Right lobe of liver (tissue), 6 donors: ENCODE measurements at regions not wholly inside any gene's neighbourhood (a gene's known extent, or its start where the extent isn't known, plus 50 kb on each side); places are given as distances from the start of the nearest gene placed in this dataset.

Experiments used
- ATAC-seq, 4 donors: fragments of 200-7000 bp; cut with Tn5 transposase; one replicate each; pipeline ENCODE4 v1.9.1; 2020; ENCODE audit warnings: mild to moderate bottlenecking in 4 of 4, moderate library complexity in 4 of 4
- DNase-seq, 3 donors: peaks; one replicate each; pipeline ENCODE4 v3.0.0-alpha.2; 2020
- H3K27ac ChIP-seq, 3 donors: fragments of 200-600 bp; one replicate each; pipeline ENCODE4 v1.8.0; 2022
- H3K27me3 ChIP-seq, 2 donors: fragments of 200-600 bp; one replicate each; pipeline ENCODE4 v1.8.0; 2022
- H3K36me3 ChIP-seq, 4 donors: fragments of 200-600 bp; sonication (generic) in 1 of 4; one replicate each; pipeline versions ENCODE4 v1.5.1 to v1.8.0; 2017 to 2022; ENCODE audit warnings: control low read depth in 1 of 4
- H3K4me1 ChIP-seq, 4 donors: fragments of 200-600 bp; sonication (generic) in 1 of 4; one replicate each; pipeline versions ENCODE4 v1.5.1 to v1.8.0; 2017 to 2022; ENCODE audit warnings: control low read depth in 1 of 4
- H3K4me3 ChIP-seq, 3 donors: fragments of 200-600 bp; one replicate each; pipeline ENCODE4 v1.8.0; 2022
- H3K9me3 ChIP-seq, 4 donors: fragments of 200-600 bp; sonication (generic) in 1 of 4; one replicate each; pipeline versions ENCODE4 v1.5.1 to v1.8.0; 2017 to 2022; ENCODE audit warnings: control low read depth in 1 of 4
- POLR2A ChIP-seq: fragments of 450-650 bp; IDR thresholded peaks from one replicate; pipeline ENCODE4 v1.6.1; 2017; ENCODE audit warnings: antibody characterized with exemption, mild to moderate bottlenecking
- WGBS: methylation state at CpG from one replicate; pipeline ENCODE4 v1.1.6; 2018; ENCODE audit warnings: low coverage, low lambda C conversion rate; ENCODE audit not compliant: insufficient coverage; ENCODE audit errors: missing lambda C conversion rate; 5-methylcytosine and 5-hydroxymethylcytosine counted together
- intact Hi-C, 2 donors: fragments of 100-400 bp; cut with DNase I; formaldehyde crosslinking; loops; one replicate each; pipeline versions ENCODE4 v1.11.2 to v1.14.1; 2022
- TF ChIP-seq, protein P1 (sequence below), 4 donors: fragments of 200-600 bp in 3 of 4; fragments of 450-650 bp in 1 of 4; IDR thresholded peaks; one replicate each; pipeline versions ENCODE4 v1.5.1 to v1.8.0; 2016 to 2022; ENCODE audit warnings: antibody characterized with exemption in 4 of 4, mild to moderate bottlenecking in 2 of 4
- donor health status: DM: no; HTN: yes; CAD: no.
- donor health status: DM: no; HTN: no; CAD: no.
- donor health status: DM: no; HTN: no; CAD: no.
- donor health status: DM: no; HTN: yes; CAD: no.
- donor health status: DM: no; HTN: yes; CAD: no.

GRCh38 chr6:25070547-25071366, 135.0 kb upstream of the RIPOR2 start:
- no peak overlapping the region for H3K27ac ChIP-seq
- DNase-seq: peak; percentile 58 to 75 (median 67)
- peak; percentile 99 to 100 (median 100) for ATAC-seq
- 32% methylated on average over 12 of the region's 13 CpGs for WGBS
- intact Hi-C loops: no loop called here
- no peaks in the 10 kb centered on the region for H3K4me1 ChIP-seq
- TF ChIP-seq, protein P1, sequence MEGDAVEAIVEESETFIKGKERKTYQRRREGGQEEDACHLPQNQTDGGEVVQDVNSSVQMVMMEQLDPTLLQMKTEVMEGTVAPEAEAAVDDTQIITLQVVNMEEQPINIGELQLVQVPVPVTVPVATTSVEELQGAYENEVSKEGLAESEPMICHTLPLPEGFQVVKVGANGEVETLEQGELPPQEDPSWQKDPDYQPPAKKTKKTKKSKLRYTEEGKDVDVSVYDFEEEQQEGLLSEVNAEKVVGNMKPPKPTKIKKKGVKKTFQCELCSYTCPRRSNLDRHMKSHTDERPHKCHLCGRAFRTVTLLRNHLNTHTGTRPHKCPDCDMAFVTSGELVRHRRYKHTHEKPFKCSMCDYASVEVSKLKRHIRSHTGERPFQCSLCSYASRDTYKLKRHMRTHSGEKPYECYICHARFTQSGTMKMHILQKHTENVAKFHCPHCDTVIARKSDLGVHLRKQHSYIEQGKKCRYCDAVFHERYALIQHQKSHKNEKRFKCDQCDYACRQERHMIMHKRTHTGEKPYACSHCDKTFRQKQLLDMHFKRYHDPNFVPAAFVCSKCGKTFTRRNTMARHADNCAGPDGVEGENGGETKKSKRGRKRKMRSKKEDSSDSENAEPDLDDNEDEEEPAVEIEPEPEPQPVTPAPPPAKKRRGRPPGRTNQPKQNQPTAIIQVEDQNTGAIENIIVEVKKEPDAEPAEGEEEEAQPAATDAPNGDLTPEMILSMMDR (IDR thresholded peaks at IDR 0.05): peak; percentile 89 to 93 (median 90)
- no peak for TF ChIP-seq POLR2A
- H3K4me3 ChIP-seq: no peak overlapping the region
- no peaks in the 10 kb centered on the region for H3K27me3 ChIP-seq
- no peaks in the 10 kb centered on the region for H3K9me3 ChIP-seq
- no peaks in the 10 kb centered on the region for H3K36me3 ChIP-seq

- WGBS: 100% methylated on average over 1 of the region's 1 CpG
- Histone ChIP-seq H3K27me3 (no peaks in the 10 kb centered on the region), H3K4me3 (no peak overlapping the region), H3K9me3 (no peaks in the 10 kb centered on the region), H3K36me3 (peaks cover 0 to 6% (median 0%) of the 10 kb centered on the region in 4 donors), H3K4me1 (peaks cover 0 to 17% (median 4%) of the 10 kb centered on the region in 4 donors), H3K27ac (no peak overlapping the region)
- no peak for DNase-seq
- ATAC-seq: no peak
- no peak for TF ChIP-seq POLR2A
- TF ChIP-seq, protein P1 (IDR thresholded peaks at IDR 0.05): no peak
- intact Hi-C loops: no loop called here
Measured at GRCh38 chr6:25078141-25078540, 142.4 kb upstream of the RIPOR2 start.

DNA sequence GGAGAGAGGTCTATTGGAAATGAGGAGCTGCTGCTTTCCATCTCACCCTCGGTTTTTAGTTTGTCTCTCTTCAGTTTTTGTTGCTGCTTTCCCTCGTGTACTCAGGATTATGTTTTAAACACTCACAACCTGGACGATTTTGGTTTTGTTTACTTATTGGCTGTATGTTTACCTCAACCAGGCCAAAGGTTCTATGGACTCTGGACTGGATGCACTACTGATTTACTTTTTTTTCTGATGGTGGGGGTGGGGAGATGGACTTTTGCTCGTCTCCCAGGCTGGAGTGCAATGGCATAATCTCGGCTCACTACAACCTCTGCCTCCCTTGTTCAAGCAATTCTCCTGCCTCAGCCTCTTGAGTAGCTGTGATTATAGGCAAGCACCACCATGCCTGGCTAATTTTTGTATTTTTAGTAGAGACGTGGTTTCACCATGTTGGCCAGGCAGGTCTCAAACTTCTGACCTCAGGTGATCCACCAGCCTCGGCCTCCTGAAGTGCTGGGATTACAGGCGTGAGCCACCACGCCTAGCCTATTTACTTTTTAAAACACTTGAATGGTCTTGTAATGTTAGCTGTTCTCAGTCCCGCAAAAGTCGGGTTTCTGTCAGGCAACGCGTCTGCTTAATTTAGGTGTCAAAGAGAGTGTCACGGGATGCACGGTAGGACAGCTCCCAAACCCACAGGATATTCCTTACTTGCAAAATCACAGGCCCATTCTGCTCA, 148.2 kb upstream of the RIPOR2 start:
- ATAC-seq (peak; percentile 85 to 95 (median 90)), DNase-seq (peak in 2 of 3 donors; percentile 31 to 79)
- Histone ChIP-seq H3K27me3 (no peaks in the 10 kb centered on the region), H3K4me3 (peak overlapping the region in 2 of 3 donors; percentile 12 to 14), H3K27ac (peak overlapping the region; percentile 69 to 92 (median 87)), H3K36me3 (peaks cover 0 to 6% (median 0%) of the 10 kb centered on the region in 4 donors), H3K9me3 (no peaks in the 10 kb centered on the region), H3K4me1 (peaks cover 0 to 35% (median 12%) of the 10 kb centered on the region in 4 donors)
- 34% methylated on average over 13 of the region's 15 CpGs for WGBS
- TF ChIP-seq, protein P1 (IDR thresholded peaks at IDR 0.05): no peak
- TF ChIP-seq POLR2A: peak; percentile 31
- intact Hi-C loops: no loop called here

DNA sequence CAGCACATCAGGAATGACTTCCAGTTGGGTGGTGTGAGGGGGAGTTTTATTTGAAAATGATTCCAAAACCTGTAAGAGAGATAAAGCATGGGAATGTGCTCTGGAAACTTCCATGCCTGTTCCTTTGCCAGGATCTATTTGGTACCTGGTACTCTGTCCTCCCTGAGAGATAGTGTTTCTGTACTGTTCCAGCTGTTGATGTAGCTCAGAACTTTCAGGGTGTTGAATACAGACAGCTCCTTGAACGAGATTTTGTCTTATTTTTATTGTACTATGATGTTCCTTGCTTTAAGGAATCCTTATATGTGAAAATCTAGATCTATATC, 148.7 kb upstream of the RIPOR2 start:
- peak; percentile 41 to 71 (median 44) for ATAC-seq
- 27% methylated on average over 1 of the region's 1 CpG for WGBS
- no peak overlapping the region for H3K4me3 ChIP-seq
- TF ChIP-seq POLR2A: no peak
- TF ChIP-seq, protein P1 (IDR thresholded peaks at IDR 0.05): no peak
- peak overlapping the region; percentile 43 to 87 (median 83) for H3K27ac ChIP-seq
- peak in 1 of 3 donors; percentile 50 for DNase-seq
- peaks cover 0 to 35% (median 12%) of the 10 kb centered on the region in 4 donors for H3K4me1 ChIP-seq
- H3K27me3 ChIP-seq: no peaks in the 10 kb centered on the region
- peaks cover 0 to 6% (median 0%) of the 10 kb centered on the region in 4 donors for H3K36me3 ChIP-seq
- intact Hi-C loops: no loop called here
- H3K9me3 ChIP-seq: no peaks in the 10 kb centered on the region
